Mesothelial cell of epicardium (in vitro differentiated cells): ENCODE measurements at regions not wholly inside any gene's neighbourhood (a gene's known extent, or its start where the extent isn't known, plus 50 kb on each side); places are given as distances from the start of the nearest gene placed in this dataset.
"Not testable (repeated sequence)": the region's sequence is repeated elsewhere in the genome, so short reads cannot be mapped to it uniquely, and the experiment has no call there.

Experiments
- DNase-seq, 2 experiments: peaks; one replicate each; pipeline ENCODE4 v3.0.0; 2021; ENCODE audit warnings: low spot score in 2 of 2; ENCODE audit not compliant: unreplicated experiment in 2 of 2
- H3K27ac Mint-ChIP-seq: 2 replicates; pipeline ENCODE4 v1.8.0; 2021; ENCODE audit warnings: mixed read lengths
- H3K27me3 Mint-ChIP-seq: 2 replicates; pipeline ENCODE4 v1.8.0; 2021; ENCODE audit warnings: low read depth, mixed read lengths
- H3K36me3 Mint-ChIP-seq: 2 replicates; pipeline ENCODE4 v1.8.0; 2021; ENCODE audit warnings: mixed read lengths
- H3K4me1 Mint-ChIP-seq: 2 replicates; pipeline ENCODE4 v1.8.0; 2021; ENCODE audit warnings: mixed read lengths
- H3K4me3 Mint-ChIP-seq: 2 replicates; pipeline ENCODE4 v1.8.0; 2021; ENCODE audit warnings: mild to moderate bottlenecking, moderate library complexity, mixed read lengths
- H3K9me3 Mint-ChIP-seq: 2 replicates; pipeline ENCODE4 v1.8.0; 2021; ENCODE audit warnings: mixed read lengths
- TF ChIP-seq, protein P1 (sequence below): fragments of 200-600 bp; sonication (generic); IDR thresholded peaks from one replicate; pipeline ENCODE4 v1.5.0; 2021; ENCODE audit warnings: antibody characterized with exemption; ENCODE audit not compliant: unreplicated experiment

- no peaks in the 10 kb centered on the region for H3K9me3 Mint-ChIP-seq
- TF ChIP-seq, protein P1, sequence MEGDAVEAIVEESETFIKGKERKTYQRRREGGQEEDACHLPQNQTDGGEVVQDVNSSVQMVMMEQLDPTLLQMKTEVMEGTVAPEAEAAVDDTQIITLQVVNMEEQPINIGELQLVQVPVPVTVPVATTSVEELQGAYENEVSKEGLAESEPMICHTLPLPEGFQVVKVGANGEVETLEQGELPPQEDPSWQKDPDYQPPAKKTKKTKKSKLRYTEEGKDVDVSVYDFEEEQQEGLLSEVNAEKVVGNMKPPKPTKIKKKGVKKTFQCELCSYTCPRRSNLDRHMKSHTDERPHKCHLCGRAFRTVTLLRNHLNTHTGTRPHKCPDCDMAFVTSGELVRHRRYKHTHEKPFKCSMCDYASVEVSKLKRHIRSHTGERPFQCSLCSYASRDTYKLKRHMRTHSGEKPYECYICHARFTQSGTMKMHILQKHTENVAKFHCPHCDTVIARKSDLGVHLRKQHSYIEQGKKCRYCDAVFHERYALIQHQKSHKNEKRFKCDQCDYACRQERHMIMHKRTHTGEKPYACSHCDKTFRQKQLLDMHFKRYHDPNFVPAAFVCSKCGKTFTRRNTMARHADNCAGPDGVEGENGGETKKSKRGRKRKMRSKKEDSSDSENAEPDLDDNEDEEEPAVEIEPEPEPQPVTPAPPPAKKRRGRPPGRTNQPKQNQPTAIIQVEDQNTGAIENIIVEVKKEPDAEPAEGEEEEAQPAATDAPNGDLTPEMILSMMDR, result no peak
- H3K36me3 Mint-ChIP-seq, result no peaks in the 10 kb centered on the region
- no peak overlapping the region for H3K27ac Mint-ChIP-seq
- DNase-seq, result no peak
- H3K4me1 Mint-ChIP-seq, result no peaks in the 10 kb centered on the region
- H3K4me3 Mint-ChIP-seq, result no peak overlapping the region
- H3K27me3 Mint-ChIP-seq, result peaks cover 45% of the 10 kb centered on the region
Observed at GRCh38 chr10:6704896-6705295, 124.8 kb upstream of the PRKCQ start.

DNA sequence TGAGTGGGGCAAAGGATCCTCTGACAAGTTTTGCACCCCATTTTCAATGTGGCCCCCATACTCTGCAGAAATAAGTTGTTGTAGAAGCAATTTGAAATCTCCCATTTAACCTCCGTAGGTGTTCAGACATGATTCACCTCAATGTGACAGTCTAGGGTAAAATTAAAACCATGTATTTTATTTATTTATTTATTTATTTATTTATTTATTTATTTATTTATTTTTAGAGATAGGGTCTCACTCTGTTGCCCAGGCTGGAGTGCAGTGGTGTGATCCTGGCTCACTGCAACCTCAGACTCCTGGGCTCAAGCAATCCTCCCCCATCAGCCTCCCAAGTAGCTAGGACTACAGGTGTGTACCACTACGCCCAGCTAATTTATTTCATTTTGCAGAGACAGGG is 122.8 kb upstream of the PRKCQ start:
- not testable (repeated sequence) for DNase-seq, H3K9me3 Mint-ChIP-seq, H3K4me1 Mint-ChIP-seq, H3K27ac Mint-ChIP-seq, H3K36me3 Mint-ChIP-seq, H3K4me3 Mint-ChIP-seq
- peaks cover 40% of the 10 kb centered on the region for H3K27me3 Mint-ChIP-seq

GRCh38 chr10:6702030-6702429 is 122.0 kb upstream of the PRKCQ start:
- Mint-ChIP-seq H3K27me3 (peaks cover 38% of the 10 kb centered on the region), H3K27ac (no peak overlapping the region), H3K9me3 (no peaks in the 10 kb centered on the region), H3K4me1 (no peaks in the 10 kb centered on the region), H3K4me3 (no peak overlapping the region), H3K36me3 (no peaks in the 10 kb centered on the region)
- no peak for DNase-seq
- TF ChIP-seq, protein P1, result no peak

GRCh38 chr10:6701289-6701688 is 121.2 kb upstream of the PRKCQ start:
- DNase-seq, result no peak
- H3K27ac Mint-ChIP-seq, result no peak overlapping the region
- no peaks in the 10 kb centered on the region for H3K4me1 Mint-ChIP-seq

DNA sequence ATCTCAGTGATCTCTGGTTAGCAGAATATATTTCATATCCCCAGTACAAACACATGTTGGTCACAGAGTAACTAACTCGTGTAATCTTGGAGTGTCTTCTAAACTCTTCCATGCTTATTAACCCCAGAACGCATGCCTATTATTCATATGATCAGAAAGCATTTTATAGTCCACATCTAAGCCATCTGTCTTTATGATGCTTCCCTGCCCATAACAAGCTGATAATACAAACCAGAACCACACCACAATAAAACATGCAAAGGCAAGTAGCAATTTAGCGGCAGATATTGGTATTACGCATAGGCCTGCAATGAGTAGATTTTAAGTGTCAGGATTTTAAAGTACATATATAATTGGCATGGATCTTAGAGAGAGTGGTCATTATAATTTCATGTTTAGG is 120.0 kb upstream of the PRKCQ start:
- H3K36me3 Mint-ChIP-seq, result no peaks in the 10 kb centered on the region
- no peak overlapping the region for H3K27ac Mint-ChIP-seq

More at GRCh38 chr10:6701289-6701688, 121.2 kb upstream of the PRKCQ start:
- Mint-ChIP-seq H3K9me3 (no peaks in the 10 kb centered on the region), H3K36me3 (no peaks in the 10 kb centered on the region), H3K27me3 (peaks cover 36% of the 10 kb centered on the region), H3K4me3 (no peak overlapping the region)
- TF ChIP-seq, protein P1, result no peak

DNA sequence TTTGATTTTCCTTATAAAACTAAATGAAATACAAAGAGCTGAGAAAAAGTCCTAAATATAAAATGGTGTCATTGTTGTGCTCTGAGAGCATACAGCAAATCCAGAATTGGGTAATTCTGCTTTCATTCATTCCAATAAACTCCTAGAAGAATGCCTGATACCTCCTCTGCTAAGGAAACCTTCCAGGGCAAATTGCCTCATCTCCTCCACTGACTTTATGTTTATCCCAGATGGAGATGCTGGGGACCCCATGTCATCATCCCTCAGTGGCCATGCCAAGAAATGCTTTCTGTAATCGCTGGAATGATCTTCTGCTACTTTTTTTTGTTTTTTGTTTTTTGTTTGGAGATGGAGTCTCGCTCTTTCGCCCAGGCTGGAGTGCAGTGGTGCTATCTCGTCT is 119.3 kb upstream of the PRKCQ start:
- no peaks in the 10 kb centered on the region for H3K4me1 Mint-ChIP-seq
- TF ChIP-seq, protein P1, result no peak
- no peaks in the 10 kb centered on the region for H3K9me3 Mint-ChIP-seq
- H3K27me3 Mint-ChIP-seq, result peaks cover 42% of the 10 kb centered on the region
- H3K36me3 Mint-ChIP-seq, result no peaks in the 10 kb centered on the region
- no peak overlapping the region for H3K27ac Mint-ChIP-seq
- H3K4me3 Mint-ChIP-seq, result no peak overlapping the region
- DNase-seq, result no peak

More for the DNA sequence above, 120.0 kb upstream of the PRKCQ start:
- Mint-ChIP-seq H3K27me3 (peaks cover 39% of the 10 kb centered on the region), H3K9me3 (no peaks in the 10 kb centered on the region), H3K4me3 (no peak overlapping the region), H3K4me1 (no peaks in the 10 kb centered on the region)
- TF ChIP-seq, protein P1, result no peak
- DNase-seq, result no peak
